Midbrain (tissue), 1 donor: ENCODE measurements at regions not wholly inside any gene's neighbourhood (a gene's known extent, or its start where the extent isn't known, plus 50 kb on each side); places are given as distances from the start of the nearest gene placed in this dataset.

Experiments
- DNase-seq: peaks from one replicate; lab custom pipeline; 2025; lab: John Stamatoyannopoulos, UW

DNA sequence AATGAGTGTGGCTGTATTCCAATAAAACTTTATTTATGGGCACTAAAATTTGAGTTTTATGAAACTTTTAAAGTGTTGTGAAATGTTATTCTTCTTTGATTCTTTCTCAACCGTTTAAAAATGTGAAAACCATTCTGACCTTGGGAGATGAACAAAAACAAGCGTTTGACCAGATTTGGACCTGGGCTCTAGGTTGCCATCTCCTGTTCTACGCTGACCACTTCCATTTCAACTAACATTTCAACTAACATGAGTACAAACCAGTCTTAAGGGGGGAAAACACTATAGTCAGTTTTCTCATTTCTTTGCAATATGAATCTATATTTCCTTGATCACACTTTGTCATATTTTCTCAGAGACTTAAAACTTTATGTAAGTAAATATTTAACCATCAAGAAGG lies 118.4 kb upstream of the IRX5 start:
- no peak for DNase-seq

DNA sequence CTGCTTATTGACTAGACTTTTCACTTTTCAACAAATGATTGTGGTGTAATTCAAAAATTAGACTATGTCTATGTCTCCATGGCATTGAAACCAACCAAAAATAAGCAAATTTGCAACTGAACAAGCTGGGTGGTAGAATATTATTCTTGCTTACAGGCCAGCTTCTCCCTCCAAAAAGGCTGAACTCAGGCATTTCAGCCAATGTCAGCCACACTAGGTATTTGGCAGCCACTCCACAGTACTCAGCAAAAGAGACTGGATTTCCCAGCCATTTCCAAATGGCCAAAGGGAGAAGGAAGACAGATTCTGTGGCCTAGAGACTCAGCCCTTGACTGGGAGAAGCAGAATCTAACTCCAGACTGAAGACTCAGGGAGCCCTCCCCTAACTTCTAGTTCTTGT lies 121.8 kb upstream of the IRX5 start:
- no peak for DNase-seq

DNA sequence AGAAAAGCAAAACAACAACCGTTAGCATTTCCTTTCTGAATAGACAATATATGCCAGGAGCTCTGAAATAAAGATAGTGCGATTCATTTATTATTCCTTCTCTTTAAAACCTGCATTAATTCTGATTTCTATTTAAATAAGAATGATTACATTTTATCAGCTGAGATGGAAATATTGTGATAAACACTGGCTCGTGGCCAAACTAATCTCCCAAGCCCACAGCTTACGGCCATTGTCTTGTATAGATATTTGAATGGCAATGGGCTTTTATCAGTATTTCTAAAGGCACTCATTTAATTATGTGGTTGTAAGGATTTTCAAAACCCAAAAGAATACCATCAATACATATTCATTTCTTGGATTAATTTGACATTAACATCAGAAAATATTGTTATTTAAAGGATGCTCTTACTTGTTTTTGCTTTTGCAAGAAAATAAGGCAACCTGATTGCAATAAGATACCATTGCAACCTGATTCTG lies 123.7 kb upstream of the IRX5 start:
- DNase-seq = no peak

DNA sequence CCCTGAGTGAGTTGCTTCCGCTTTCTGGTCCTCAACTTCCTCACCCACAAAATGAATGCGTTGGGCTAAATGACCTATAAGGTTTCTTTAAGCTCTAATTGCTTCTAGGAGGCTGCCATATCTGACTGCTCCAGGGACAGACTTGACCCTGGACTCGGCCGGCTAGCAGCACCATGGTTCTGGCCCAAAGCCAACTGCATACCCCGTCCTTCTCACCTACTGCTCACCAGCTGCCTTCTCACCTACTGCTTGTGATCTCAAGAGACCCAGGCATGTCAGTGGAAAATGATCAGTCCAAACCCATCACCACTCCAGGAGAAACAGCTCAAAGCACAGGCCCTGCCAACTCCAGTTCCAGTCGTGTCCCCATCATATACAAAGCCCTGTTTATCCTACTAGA lies 124.3 kb upstream of the IRX5 start:
- no peak for DNase-seq

DNA sequence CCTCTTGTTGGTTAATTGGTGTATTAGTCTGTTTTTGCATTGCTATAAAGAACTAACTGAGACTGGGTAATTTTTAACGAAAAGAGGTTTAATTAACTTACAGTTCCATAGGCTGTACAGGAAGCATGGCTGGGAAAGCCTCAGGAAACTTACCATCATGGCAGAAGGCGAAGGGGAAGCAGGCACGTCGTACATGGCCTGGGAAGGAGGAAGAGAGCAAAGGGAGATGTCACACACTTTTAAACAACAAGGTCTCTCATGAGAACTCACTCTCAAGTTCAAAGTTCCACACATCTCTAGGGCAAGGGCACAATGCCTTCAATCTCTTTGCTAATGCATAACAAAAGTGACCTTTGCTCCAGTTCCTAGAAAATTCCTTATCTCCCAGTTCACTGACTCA lies 125.0 kb upstream of the IRX5 start:
- no peak for DNase-seq

DNA sequence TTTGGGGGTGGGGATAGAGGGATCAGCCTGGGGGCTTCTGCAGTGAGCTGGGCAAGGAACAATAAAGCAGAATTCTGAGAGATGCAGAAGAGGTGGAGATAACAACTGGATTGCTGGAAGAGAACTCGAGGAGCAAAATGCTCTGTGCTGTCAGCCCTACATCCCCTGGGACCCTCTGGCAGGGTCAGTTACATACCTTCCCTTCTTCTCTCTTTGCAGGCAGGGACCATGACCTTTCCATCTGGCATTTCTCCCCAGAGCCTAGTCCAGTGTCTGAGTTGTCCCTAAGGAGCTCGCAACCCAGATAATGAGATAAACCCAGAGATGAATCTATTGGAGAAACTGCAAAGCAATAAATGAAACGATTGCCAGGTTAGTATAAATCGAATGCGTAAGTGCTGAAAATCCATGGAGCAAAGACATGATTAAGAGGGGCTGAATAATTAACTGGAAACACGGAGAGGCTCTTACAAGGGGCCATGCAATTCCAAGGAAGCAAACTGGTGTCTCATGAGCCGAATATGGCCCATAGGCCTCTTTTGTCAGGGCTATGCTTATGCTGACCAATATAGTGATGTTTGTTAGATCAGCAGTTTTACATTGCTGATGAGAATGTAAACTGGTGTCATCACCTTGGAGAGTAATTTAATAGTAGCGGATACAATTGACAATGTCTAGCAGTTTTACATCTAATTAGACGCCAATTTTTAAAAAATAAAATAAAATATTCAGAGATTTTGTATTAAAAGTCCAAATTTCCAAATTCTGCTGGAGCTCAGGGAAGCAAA lies 129.4 kb upstream of the IRX5 start:
- no peak for DNase-seq

DNA sequence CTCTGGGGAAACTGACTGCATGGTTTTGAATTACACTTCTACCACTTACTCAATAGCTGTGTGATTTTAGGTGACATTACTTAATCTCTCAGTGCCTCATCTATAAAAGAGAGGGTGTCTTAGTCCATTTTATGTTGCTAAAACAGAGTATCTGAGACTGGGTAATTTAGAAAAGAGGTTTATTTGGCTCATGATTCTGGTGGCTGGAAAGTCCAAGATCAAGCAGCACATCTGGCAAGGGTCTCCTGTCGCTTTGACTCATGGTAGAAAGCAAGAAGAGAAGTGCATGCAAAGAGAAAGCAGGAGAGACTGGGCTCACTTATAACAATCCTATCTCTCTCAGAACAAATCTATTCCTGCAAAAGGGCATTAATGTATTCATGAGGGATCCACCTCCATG lies 132.4 kb upstream of the IRX5 start:
- DNase-seq = no peak

DNA sequence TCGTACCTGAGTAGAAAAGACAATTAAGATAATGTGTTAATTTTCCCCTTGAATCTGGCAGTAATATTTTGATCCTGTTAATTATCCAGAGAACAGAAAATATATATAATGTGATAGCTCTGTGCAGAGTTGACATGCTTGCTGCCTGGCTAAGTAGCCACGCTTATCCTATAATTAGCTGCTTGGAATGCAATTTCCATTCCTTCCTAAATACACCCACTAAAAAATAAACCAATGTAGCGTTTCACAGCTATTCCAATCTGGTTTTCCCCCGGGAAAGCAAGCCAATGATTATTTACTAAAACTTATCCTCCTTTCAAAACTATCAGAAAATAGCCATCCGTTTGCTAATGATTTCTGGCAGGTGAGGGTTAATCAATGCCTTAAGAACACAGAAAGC lies 134.5 kb upstream of the IRX5 start:
- no peak for DNase-seq

DNA sequence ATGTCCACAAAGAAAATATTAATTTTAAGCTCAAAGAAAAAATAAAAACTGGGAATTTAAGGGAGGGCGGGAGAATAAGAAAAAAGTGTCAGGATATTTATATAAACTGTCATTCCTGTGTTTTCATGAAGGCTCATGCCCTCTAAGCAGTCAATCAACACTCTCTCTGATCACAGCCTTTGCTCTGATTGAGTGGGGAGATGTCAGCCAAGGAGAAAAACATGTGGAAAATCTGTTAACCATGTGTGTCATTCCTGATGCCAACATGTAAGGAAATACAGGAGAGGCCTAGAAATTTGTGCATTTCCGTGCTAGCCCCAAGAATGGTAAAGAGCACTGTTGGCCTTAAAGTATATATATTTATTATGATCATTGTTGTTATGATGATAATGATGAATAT lies 137.9 kb upstream of the IRX5 start:
- no peak for DNase-seq

DNA sequence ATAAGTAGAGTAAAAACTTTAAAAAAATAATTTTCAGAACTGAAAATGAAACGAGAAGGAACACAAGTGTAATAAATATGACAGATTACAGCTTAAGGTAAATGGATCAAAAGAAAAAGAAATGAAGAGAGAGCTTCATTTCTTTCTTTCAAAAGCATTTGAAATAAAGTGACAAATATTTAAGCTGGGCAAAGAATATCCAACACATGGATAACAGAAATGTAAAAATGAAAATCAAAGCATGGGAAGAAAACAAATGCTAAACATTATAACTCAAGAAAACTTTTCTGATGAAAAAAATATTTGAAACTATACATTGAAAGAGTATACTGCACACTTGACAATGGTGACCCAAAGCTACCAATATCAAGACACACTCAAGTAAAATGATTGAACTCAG lies 143.6 kb upstream of the IRX5 start:
- no peak for DNase-seq

DNA sequence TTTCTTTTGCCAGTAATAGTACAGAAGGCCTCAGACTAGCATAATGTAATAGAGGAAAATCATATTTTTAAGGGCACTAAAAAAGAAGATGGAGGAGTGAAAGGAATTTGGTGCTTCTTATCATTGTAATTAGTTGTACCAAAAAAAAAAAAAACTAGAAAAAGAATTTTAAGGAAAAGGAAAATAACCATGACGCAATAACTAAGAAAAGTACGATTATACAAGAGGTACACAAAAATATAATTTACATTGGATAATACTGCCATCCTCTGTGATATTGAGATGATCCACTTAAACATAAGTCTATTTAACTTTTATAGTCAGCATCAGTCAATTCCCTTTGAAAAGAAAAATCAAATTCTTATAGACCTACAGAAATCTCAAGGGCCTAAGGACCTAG lies 146.7 kb upstream of the IRX5 start:
- no peak for DNase-seq

DNA sequence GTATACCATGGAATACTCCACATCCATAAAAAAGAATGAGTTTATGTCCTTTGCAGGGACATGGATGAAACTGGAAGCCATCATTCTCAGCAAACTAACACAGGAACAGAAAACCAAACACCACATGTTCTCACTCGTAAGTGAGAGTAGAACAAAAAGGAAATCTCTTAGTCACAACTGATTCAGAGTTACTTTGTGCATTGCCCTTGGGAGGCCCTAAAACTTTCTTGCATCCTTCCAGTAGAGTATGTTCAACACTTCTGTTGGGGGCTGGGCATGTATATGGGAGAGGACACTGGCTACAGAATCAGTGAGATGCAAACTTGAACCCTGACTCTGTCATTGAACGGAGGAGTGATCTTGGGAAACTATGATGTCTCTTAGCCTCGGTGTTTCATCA lies 147.4 kb upstream of the IRX5 start:
- no peak for DNase-seq

DNA sequence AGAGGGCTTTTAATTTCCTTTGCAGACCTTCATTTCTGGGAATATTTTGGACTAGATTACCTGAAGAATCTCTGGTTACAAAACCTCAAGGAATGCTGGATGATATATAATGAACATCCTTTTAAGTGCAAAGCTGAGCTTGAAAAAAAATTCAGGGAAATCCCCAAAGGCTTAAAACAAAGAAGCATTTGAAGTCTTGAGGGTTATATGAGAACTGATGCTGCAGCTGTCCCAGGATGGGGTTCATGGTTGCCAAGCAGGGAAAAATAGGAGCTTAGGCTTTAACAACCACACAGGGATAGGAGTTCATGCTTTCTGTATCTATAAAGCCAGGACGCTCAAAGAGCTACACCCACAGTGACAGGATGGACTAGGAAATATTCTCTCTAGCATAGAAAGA lies 150.4 kb upstream of the IRX5 start:
- DNase-seq = no peak

DNA sequence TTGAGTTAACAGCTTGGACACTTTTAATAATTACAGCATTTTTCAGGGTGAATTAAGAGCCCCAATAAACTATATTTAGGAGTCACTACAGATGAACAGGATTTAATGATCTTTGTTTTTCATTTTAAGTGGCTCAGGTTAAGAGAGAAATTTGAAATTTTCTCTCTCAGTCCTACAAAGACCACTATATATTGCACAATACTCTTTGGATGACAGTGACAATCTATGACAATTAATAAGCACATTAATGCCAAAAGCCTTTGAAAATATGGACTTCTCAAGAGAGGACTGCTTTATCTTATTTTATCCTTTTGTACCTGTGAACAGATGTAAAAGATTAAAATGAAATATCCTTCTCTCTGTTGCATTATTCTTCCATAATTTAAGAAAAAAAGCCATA lies 151.1 kb upstream of the IRX5 start:
- DNase-seq = no peak

DNA sequence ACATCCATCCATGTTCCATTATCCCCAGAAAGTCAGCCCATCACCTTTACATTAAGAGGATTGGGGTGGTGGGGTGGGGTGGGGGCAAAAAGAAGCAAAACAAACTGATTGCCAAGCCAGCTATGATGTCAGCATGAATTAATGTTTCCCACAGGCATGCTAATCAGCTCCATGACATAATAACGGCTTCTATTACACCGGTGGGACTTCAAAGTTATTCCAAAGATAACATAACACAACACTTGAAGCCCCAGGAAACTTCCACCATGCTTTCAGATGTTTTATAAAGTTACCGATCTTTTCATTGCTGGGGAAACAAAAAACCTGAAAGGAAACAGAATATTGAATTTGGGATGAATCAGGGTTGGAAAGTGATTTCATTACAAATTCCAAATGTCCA lies 155.9 kb upstream of the IRX5 start:
- DNase-seq = no peak

DNA sequence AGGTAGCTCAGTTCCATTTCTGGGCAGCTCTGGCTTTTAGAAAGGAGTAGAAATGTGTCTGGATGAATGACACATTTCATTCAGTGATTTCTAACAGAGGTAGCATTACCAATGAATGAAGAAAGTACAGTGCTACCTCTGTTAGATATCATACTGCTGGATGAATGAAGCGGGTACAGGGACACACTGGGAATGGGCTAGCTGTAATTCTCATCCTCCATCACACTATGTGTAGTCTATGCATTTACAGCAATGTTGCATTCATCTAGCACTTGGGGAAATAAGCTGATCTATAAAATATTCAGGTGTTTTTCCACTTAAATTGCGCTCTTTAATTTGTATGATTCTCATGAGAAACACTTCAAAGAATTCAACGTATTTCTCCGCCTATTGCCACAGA lies 158.3 kb upstream of the IRX5 start:
- no peak for DNase-seq

DNA sequence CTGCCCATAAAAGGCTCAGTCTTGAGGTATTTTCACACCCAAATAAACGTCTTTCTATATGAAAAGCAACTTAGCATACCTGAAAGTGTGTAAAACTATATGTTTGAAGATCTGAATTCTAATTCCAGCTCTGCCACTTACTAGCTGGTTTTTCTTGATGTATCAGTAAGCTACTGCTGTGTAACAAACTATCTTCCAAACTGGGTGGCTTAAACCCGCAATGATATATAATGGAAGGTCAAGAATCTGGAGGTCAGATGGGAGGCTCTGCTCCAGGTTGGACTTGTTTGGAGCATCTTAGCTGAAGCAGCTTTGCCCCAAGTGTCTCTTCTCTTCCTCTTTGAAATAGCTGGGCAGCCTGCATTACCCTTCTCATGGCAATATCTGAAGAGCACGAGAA lies 164.3 kb upstream of the IRX5 start:
- DNase-seq = no peak

DNA sequence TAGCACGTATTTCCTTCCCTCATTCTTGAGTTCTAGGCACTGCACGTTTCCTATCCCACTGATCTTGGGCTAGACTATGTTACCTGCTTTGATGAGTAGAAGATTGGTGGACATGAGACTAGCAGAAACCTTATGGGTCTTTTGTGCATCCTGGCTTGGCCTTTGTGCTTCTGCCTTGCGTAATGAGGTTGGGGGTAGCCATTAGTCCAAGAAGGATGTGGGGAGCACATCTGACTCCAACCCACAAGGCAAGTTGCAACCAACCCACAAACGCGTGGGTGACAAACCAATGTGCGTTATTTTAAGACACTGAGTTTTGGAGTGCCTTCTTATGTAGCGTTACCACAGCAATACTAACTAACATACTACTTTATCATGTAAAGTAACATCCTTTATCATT lies 180.4 kb upstream of the IRX5 start:
- no peak for DNase-seq

DNA sequence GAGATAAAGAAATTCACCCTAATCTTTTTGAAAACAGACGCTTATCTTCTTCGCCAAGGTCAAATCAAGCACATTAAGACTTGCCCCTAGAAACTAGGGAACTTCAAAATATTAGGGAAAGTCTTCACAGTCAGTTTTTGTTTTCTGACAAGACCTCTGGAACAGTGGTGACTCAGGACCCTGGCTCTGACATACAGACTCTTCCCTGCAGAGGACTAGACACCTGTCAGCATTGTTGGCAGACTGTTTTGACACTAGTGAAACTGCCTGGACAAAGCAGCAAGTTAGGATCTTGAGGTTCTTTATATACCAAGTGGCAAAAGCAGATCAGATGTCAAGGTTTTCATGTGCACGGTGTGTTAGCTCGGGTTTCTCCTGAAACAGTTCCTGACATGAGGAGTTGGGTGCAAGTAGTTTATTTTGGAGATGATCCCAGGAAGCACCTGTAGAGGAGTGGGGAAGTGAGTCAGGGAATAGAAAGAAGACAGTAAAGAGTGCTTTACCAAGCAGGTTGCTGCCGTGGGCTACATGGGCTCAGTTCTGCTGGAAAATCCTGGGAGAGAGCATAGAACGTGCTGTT lies 182.0 kb upstream of the IRX5 start:
- no peak for DNase-seq

DNA sequence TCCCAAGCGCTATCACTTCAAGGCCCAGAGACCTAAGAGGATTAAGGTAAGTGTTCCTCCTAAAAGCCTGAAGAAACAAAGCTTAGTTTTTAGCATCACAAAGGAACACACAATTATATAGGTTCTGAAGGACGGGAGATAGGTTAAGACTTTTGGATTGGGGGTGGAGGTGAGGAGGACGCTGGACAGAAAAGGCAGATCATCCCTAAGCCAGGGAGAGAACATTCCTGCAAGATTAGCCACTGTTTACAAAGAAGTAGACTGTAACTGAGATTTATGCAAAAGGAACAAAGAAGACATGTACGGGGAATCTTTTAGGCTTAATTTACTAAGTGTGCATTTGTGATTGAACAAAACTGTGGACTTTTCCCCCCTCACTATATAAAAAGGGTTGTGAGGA lies 184.1 kb upstream of the IRX5 start:
- no peak for DNase-seq

DNA sequence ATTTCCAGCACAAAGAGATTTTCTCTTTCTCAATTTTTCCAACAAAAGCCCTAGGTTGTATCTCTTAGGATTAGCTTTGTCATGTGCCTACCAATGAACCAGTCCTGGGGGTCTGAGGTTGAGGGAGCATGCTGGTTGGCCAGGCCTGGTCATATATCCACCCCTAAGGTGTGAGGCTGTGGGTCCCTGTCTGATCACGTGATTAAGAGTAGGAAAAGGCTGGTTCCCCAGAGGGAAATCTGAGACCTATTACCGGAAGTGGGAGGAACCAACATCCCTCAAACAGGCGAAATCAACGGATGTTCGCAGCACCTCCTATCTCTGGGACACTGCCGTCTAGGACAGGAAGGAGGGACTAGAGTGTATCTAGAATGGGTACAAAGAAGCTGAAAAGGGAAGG lies 185.7 kb upstream of the IRX5 start:
- DNase-seq = no peak

DNA sequence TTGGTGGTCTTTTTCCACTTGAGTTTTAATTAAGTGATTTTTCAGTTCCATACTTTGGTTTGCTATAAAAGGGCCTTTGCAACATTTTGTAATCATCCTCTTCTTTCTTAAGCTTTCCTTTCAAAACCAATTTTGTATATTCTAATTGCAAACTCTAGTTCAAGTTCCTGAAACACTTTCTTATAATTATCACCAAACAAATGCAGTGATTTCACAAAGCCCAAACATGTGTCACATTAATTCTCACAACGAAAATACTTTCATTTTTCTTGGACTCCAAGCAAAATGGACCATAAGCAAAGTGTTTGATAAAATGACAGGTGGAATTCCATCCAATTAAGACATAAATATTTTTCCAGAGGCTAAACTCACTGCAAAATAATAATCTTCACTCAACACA lies 188.2 kb upstream of the IRX5 start:
- no peak for DNase-seq

DNA sequence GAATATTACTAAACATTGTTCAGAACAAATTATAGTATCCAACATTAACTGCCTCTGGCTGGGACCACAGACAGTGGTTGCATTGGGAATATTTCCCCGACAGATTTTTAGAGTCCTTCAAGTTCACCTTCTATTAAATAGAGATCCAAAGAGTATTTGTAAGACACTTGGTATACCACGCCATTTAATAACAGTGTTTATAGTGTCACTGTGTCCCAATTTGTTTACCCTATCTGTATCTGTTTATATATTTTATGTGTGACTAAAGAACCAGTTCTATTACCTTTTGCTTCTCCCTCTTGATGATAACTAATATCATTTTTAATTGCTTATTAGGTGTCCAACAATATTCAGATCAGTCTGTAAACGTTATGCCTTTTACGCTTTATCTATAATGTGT lies 191.3 kb upstream of the IRX5 start:
- DNase-seq = no peak

DNA sequence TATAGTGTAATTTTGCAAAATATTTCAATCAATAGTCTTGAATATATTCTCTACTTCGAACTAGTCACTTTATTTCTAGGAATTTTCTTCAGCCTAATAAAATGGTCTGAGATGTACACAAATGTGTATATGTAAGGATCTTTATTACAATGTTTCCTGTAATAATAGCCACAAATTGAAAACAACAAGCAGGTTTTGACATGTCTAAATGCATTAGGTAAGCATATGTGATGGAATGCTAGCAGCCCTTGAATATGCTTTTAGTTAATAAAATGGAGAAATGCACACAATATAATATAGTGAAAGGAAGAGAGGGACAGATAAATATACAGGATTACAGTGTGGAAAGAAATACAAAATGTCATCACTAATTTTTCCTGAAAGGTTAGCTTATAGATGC lies 196.5 kb upstream of the IRX5 start:
- no peak for DNase-seq
